Type B pancreatic cell (in vitro differentiated cells): ENCODE measurements at regions not wholly inside any gene's neighbourhood (a gene's known extent, or its start where the extent isn't known, plus 50 kb on each side); places are given as distances from the start of the nearest gene placed in this dataset.

Source experiments
- DNase-seq: peaks from one replicate; pipeline ENCODE4 v3.0.0; 2021; ENCODE audit warnings: mixed read lengths; ENCODE audit not compliant: unreplicated experiment; ENCODE audit errors: extremely low spot score
- H3K27ac Mint-ChIP-seq: 2 replicates; pipeline ENCODE4 v1.8.0; 2021; ENCODE audit warnings: mild to moderate bottlenecking, mixed read lengths
- H3K27me3 Mint-ChIP-seq: 2 replicates; pipeline ENCODE4 v1.8.0; 2021; ENCODE audit warnings: mixed read lengths
- H3K36me3 Mint-ChIP-seq: 2 replicates; pipeline ENCODE4 v1.8.0; 2021; ENCODE audit warnings: mixed read lengths
- H3K4me1 Mint-ChIP-seq: one replicate; pipeline ENCODE4 v1.8.0; 2021; ENCODE audit warnings: mixed read lengths; ENCODE audit not compliant: unreplicated experiment
- H3K4me3 Mint-ChIP-seq: 2 replicates; pipeline ENCODE4 v1.8.0; 2021; ENCODE audit warnings: mild to moderate bottlenecking, mixed read lengths
- H3K9me3 Mint-ChIP-seq: 2 replicates; pipeline ENCODE4 v1.8.0; 2021; ENCODE audit warnings: mixed read lengths
- CTCF ChIP-seq: fragments of 200-600 bp; sonication (generic); conservative IDR thresholded peaks from 2 replicates; pipeline ENCODE4 v1.5.0; 2021; ENCODE audit warnings: antibody characterized with exemption, mild to moderate bottlenecking

DNA sequence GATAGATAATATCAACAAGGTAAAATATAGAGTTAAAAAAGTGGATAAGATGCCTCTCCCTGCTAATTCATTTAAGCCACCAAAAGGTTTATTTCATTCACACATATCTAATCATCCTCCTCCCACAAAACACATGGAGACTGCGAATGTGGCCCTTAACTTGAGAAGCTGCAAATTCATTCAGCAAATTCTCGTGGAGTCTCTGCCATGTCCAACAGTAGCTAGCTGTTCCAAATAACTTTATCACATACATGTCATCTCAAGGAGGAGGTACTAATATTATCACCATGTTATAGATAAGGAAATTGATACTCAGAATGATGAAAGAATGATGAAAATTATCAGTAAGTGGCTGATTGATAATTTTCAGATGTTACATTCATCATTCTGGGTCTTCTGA, 950.2 kb downstream of the CDH11 start:
- no peak for DNase-seq
- no peak overlapping the region for H3K27ac Mint-ChIP-seq
- no peaks in the 10 kb centered on the region for H3K27me3 Mint-ChIP-seq
- TF ChIP-seq CTCF: no peak
- H3K4me3 Mint-ChIP-seq: no peak overlapping the region
- H3K36me3 Mint-ChIP-seq: no peaks in the 10 kb centered on the region
- no peaks in the 10 kb centered on the region for H3K4me1 Mint-ChIP-seq
- H3K9me3 Mint-ChIP-seq: no peaks in the 10 kb centered on the region

- no peak for DNase-seq
- H3K27ac Mint-ChIP-seq: no peak overlapping the region
- H3K36me3 Mint-ChIP-seq: no peaks in the 10 kb centered on the region
- H3K9me3 Mint-ChIP-seq: no peaks in the 10 kb centered on the region
- H3K4me3 Mint-ChIP-seq: no peak overlapping the region
- no peaks in the 10 kb centered on the region for H3K4me1 Mint-ChIP-seq
- no peak for TF ChIP-seq CTCF
- H3K27me3 Mint-ChIP-seq: no peaks in the 10 kb centered on the region
These were observed 953.5 kb downstream of the CDH11 start for GRCh38 chr16:64168371-64168770.

DNA sequence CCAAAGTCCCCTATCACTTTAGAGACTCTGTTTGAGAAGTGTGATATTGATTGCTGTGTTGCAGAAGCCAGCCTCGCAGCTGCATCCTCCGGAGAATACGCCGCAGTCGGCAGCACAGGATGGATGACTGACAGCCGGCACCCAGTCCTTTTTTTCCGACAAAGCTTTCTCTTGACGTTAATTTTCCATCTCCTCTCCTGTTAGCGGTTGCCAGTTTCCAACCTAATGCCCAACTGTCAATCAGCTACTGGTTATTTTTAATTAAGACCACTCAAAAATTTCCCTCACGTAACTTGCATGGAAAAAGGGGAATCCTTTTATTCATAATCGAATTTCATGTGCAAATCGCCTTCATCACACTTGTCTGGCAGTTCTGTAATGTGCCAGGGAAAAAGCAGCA, 953.9 kb downstream of the CDH11 start:
- Mint-ChIP-seq H3K27ac (no peak overlapping the region), H3K36me3 (no peaks in the 10 kb centered on the region), H3K27me3 (no peaks in the 10 kb centered on the region), H3K4me3 (no peak overlapping the region), H3K9me3 (no peaks in the 10 kb centered on the region), H3K4me1 (no peaks in the 10 kb centered on the region)
- no peak for TF ChIP-seq CTCF
- DNase-seq: no peak

- H3K9me3 Mint-ChIP-seq: no peaks in the 10 kb centered on the region
- no peak overlapping the region for H3K4me3 Mint-ChIP-seq
- no peaks in the 10 kb centered on the region for H3K27me3 Mint-ChIP-seq
- H3K36me3 Mint-ChIP-seq: no peaks in the 10 kb centered on the region
- TF ChIP-seq CTCF: no peak
- H3K4me1 Mint-ChIP-seq: no peaks in the 10 kb centered on the region
- DNase-seq: no peak
- no peak overlapping the region for H3K27ac Mint-ChIP-seq
These were observed 956.5 kb downstream of the CDH11 start for GRCh38 chr16:64165368-64165767.

DNA sequence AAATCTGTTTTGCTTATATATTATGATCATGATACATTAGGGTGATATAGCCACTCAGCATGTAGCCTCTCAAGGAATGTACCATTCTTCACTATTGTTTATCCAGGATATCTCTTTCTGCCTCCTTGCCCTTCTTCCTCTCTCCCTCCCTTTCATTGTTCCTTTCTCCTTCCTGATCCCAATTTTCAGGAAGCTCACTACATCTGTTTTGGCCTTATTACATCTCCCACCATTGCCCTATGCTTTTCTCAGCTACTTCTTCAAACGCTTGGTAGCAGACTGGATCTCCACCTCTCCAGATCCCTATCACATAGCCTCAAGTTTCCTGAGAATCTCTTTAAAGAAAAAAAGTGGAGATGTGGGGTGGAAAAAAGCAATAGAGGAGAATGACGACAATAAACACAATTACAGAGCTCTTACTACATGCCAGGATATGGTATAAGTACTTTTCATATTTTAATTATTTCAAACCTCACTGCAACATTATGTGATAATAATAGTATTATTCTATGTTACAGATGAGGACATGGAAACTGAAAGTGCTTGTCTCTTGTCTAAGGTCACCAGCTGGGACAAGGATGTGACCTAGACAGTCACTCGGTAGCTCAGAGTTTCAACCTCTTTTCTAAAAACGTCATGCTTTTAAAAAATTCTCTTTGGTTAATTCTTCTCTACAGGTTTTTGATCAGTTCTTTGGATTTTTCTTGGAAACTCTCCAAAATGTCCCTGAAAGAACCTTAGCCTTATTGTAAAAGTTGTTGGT, 959.1 kb downstream of the CDH11 start:
- H3K36me3 Mint-ChIP-seq: no peaks in the 10 kb centered on the region
- H3K27ac Mint-ChIP-seq: no peak overlapping the region
- no peak for TF ChIP-seq CTCF
- H3K9me3 Mint-ChIP-seq: peaks cover 4% of the 10 kb centered on the region
- no peaks in the 10 kb centered on the region for H3K27me3 Mint-ChIP-seq
- H3K4me3 Mint-ChIP-seq: no peak overlapping the region
- H3K4me1 Mint-ChIP-seq: no peaks in the 10 kb centered on the region
- DNase-seq: no peak
